ENCODE measurements at regions not wholly inside any gene's neighbourhood (a gene's known extent, or its start where the extent isn't known, plus 50 kb on each side); places are given as distances from the start of the nearest gene placed in this dataset.

DNA sequence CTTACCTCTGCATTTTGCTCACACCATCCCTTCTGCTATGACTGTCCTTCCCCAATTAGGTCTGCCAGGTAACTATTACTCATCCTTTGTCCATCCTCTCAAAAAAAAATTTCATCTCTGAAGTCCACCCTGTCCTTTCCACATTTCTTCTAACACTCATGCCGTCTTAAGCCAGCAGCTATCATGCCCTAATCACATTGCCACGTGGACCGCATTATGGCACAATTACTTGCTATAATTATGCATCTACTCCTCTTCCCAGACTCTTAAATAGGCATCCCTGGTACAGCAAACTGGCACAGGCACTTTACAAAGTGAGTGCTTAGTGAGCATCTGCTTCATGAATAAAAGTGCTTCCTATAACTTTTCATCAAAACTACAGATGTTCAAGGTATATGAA lies 295.4 kb upstream of the ESRRG start:
- Mint-ChIP-seq H3K9me3 (no peaks in the 10 kb centered on the region), H3K4me1 (ENCODE audit: low read depth) (no peaks in the 10 kb centered on the region), H3K27ac (no peak overlapping the region), H3K36me3 (ENCODE audit: low read depth) (no peaks in the 10 kb centered on the region), H3K27me3 (no peaks in the 10 kb centered on the region), H3K4me3 (no peak overlapping the region)

- no peak overlapping the region for H3K4me3 Mint-ChIP-seq
- H3K36me3 Mint-ChIP-seq (ENCODE audit: low read depth) = no peaks in the 10 kb centered on the region
- H3K27me3 Mint-ChIP-seq = peaks cover 4% of the 10 kb centered on the region
- H3K27ac Mint-ChIP-seq = no peak overlapping the region
- H3K4me1 Mint-ChIP-seq (ENCODE audit: low read depth) = no peaks in the 10 kb centered on the region
- H3K9me3 Mint-ChIP-seq = peaks cover 4% of the 10 kb centered on the region
Observed at GRCh38 chr1:217017165-217017564, 293.9 kb upstream of the ESRRG start.

- Mint-ChIP-seq H3K27me3 (peaks cover 4% of the 10 kb centered on the region), H3K36me3 (ENCODE audit: low read depth) (no peaks in the 10 kb centered on the region), H3K9me3 (peaks cover 9% of the 10 kb centered on the region), H3K27ac (no peak overlapping the region), H3K4me3 (no peak overlapping the region), H3K4me1 (ENCODE audit: low read depth) (no peaks in the 10 kb centered on the region)
Observed at GRCh38 chr1:217014066-217014465, 290.8 kb upstream of the ESRRG start.

DNA sequence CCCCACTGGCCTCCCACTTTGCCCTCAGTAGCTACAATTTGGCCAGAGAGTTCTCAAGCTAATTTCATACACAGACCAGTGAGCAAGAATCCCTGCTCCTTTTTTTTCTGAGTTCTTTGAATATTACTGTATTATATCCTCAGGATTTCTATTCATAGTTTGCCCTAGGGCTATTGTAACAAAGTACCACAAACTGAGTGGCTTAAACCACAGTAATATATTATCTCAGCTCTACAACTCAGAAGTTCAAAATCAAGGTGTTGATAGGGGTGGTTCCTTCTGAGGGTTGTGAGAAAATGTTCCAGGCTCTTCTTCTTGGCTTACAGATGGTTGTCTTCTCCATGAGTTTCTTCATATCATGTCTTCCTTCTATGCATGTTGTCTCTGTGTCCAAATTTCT lies 289.4 kb upstream of the ESRRG start:
- H3K36me3 Mint-ChIP-seq (ENCODE audit: low read depth) = no peaks in the 10 kb centered on the region
- no peak overlapping the region for H3K27ac Mint-ChIP-seq
- no peak overlapping the region for H3K4me3 Mint-ChIP-seq
- H3K9me3 Mint-ChIP-seq = peaks cover 9% of the 10 kb centered on the region
- H3K27me3 Mint-ChIP-seq = peaks cover 4% of the 10 kb centered on the region
- no peaks in the 10 kb centered on the region for H3K4me1 Mint-ChIP-seq (ENCODE audit: low read depth)

DNA sequence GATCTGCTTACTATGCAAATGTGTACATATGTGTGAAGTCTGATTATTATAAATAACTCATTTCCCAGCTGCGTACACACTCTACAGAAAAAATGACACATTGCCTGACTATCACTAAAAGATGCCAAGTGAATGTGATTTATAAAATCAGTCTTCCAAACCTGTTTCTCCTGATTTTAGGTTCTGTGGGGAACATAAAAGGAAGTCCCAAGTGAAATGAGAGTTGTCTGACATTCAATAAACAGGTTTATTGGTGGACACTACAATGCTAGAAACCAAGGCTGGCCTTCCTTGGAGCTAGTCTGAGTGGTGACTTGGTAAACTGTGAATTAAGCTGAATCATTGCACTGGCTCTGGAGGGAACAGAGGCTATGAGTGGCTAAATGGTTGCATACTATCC lies 287.9 kb upstream of the ESRRG start:
- Mint-ChIP-seq H3K27me3 (peaks cover 4% of the 10 kb centered on the region), H3K4me3 (no peak overlapping the region), H3K4me1 (ENCODE audit: low read depth) (no peaks in the 10 kb centered on the region), H3K27ac (no peak overlapping the region), H3K36me3 (ENCODE audit: low read depth) (no peaks in the 10 kb centered on the region), H3K9me3 (peaks cover 9% of the 10 kb centered on the region)

- Mint-ChIP-seq H3K27ac (no peak overlapping the region), H3K4me3 (no peak overlapping the region), H3K36me3 (ENCODE audit: low read depth) (no peaks in the 10 kb centered on the region), H3K4me1 (ENCODE audit: low read depth) (no peaks in the 10 kb centered on the region), H3K27me3 (peaks cover 4% of the 10 kb centered on the region), H3K9me3 (peaks cover 9% of the 10 kb centered on the region)
Observed at GRCh38 chr1:217010253-217010652, 287.0 kb upstream of the ESRRG start.

DNA sequence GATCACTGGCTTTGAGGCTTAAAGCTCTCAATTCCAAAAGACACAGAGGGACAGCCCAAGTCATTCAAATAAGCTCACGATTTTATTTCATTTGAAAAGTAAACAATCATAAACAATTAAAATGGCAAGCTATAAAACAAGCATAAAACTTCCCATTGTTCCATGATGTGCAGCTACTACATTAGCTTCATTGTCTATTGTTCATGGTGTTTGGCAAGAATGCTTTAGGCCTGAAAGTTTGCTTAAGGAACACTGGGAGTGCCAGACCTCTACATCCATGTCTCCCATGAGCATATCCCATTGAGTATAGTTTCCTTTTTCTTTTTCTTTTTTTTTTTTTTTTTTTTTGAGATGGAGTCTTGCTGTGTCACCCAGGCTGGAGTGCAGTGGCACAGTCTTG lies 286.1 kb upstream of the ESRRG start:
- Mint-ChIP-seq H3K27me3 (peaks cover 4% of the 10 kb centered on the region), H3K36me3 (ENCODE audit: low read depth) (no peaks in the 10 kb centered on the region), H3K4me1 (ENCODE audit: low read depth) (no peaks in the 10 kb centered on the region), H3K4me3 (no peak overlapping the region), H3K9me3 (peaks cover 9% of the 10 kb centered on the region), H3K27ac (no peak overlapping the region)

GRCh38 chr1:217004776-217005436 lies 281.7 kb upstream of the ESRRG start:
- no peak overlapping the region for H3K27ac Mint-ChIP-seq
- no peaks in the 10 kb centered on the region for H3K36me3 Mint-ChIP-seq (ENCODE audit: low read depth)
- H3K4me3 Mint-ChIP-seq = no peak overlapping the region
- no peaks in the 10 kb centered on the region for H3K27me3 Mint-ChIP-seq
- H3K4me1 Mint-ChIP-seq (ENCODE audit: low read depth) = no peaks in the 10 kb centered on the region
- peaks cover 8% of the 10 kb centered on the region for H3K9me3 Mint-ChIP-seq

GRCh38 chr1:217003355-217003754 lies 280.1 kb upstream of the ESRRG start:
- H3K27me3 Mint-ChIP-seq = no peaks in the 10 kb centered on the region
- H3K4me1 Mint-ChIP-seq (ENCODE audit: low read depth) = no peaks in the 10 kb centered on the region
- no peak overlapping the region for H3K4me3 Mint-ChIP-seq
- H3K9me3 Mint-ChIP-seq = peaks cover 8% of the 10 kb centered on the region
- H3K36me3 Mint-ChIP-seq (ENCODE audit: low read depth) = no peaks in the 10 kb centered on the region
- no peak overlapping the region for H3K27ac Mint-ChIP-seq

GRCh38 chr1:216997831-216998230 lies 274.6 kb upstream of the ESRRG start:
- Mint-ChIP-seq H3K27ac (no peak overlapping the region), H3K4me1 (ENCODE audit: low read depth) (no peaks in the 10 kb centered on the region), H3K9me3 (peaks cover 18% of the 10 kb centered on the region), H3K36me3 (ENCODE audit: low read depth) (no peaks in the 10 kb centered on the region), H3K4me3 (no peak overlapping the region), H3K27me3 (no peaks in the 10 kb centered on the region)

- no peak overlapping the region for H3K27ac Mint-ChIP-seq
- no peak overlapping the region for H3K4me3 Mint-ChIP-seq
- no peaks in the 10 kb centered on the region for H3K27me3 Mint-ChIP-seq
- H3K4me1 Mint-ChIP-seq (ENCODE audit: low read depth) = no peaks in the 10 kb centered on the region
- H3K36me3 Mint-ChIP-seq (ENCODE audit: low read depth) = no peaks in the 10 kb centered on the region
- peaks cover 19% of the 10 kb centered on the region for H3K9me3 Mint-ChIP-seq
Observed at GRCh38 chr1:216997069-216997468, 273.8 kb upstream of the ESRRG start.

- Mint-ChIP-seq H3K36me3 (ENCODE audit: low read depth) (no peaks in the 10 kb centered on the region), H3K4me1 (ENCODE audit: low read depth) (no peaks in the 10 kb centered on the region), H3K4me3 (no peak overlapping the region), H3K27me3 (no peaks in the 10 kb centered on the region), H3K9me3 (peaks cover 12% of the 10 kb centered on the region), H3K27ac (no peak overlapping the region)
Observed at GRCh38 chr1:216984536-216984935, 261.3 kb upstream of the ESRRG start.

GRCh38 chr1:216983823-216984222 lies 260.6 kb upstream of the ESRRG start:
- Mint-ChIP-seq H3K4me1 (ENCODE audit: low read depth) (no peaks in the 10 kb centered on the region), H3K27ac (no peak overlapping the region), H3K36me3 (ENCODE audit: low read depth) (no peaks in the 10 kb centered on the region), H3K9me3 (peaks cover 12% of the 10 kb centered on the region), H3K4me3 (no peak overlapping the region), H3K27me3 (no peaks in the 10 kb centered on the region)

DNA sequence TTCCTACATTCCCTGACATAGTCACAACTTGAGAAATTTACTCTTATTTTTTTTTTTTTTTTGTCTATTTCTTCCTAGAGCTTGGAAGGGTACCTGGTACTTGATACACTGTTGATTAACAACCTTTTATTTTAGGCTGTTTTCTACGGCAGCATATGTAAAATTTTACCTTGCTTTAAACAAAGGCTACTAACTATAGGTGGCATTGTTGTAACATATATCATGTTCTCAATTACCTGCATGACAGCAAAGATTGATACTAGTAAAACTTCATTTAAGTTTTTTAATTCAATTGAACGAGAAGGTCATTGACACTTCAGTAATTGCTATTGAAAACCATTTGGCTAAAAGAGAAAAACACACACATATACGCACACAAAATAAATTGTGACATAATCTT lies 238.3 kb upstream of the ESRRG start:
- Mint-ChIP-seq H3K27ac (no peak overlapping the region), H3K9me3 (peaks cover 8% of the 10 kb centered on the region), H3K36me3 (ENCODE audit: low read depth) (no peaks in the 10 kb centered on the region), H3K4me3 (no peak overlapping the region), H3K4me1 (ENCODE audit: low read depth) (no peaks in the 10 kb centered on the region), H3K27me3 (no peaks in the 10 kb centered on the region)

DNA sequence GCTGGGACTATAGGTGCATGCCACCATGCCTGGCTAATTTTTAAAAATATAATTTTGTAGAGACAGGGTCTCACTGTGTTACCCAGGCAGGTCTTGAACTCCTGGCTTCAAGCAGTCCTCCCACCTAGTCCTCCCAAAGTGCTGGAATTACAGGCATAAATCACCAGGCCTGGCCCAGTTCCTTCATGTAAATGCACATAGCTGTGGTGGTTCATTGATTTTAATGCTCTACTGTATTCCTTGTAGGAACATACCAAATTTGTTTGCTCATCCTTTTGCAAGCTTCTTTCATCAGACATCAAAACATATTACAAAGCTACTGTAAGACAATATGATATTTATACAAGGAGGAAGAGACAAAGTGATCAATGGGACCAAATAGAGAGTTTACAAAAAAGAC lies 237.5 kb upstream of the ESRRG start:
- Mint-ChIP-seq H3K27me3 (no peaks in the 10 kb centered on the region), H3K27ac (no peak overlapping the region), H3K9me3 (peaks cover 13% of the 10 kb centered on the region), H3K4me3 (no peak overlapping the region), H3K36me3 (ENCODE audit: low read depth) (no peaks in the 10 kb centered on the region), H3K4me1 (ENCODE audit: low read depth) (no peaks in the 10 kb centered on the region)

DNA sequence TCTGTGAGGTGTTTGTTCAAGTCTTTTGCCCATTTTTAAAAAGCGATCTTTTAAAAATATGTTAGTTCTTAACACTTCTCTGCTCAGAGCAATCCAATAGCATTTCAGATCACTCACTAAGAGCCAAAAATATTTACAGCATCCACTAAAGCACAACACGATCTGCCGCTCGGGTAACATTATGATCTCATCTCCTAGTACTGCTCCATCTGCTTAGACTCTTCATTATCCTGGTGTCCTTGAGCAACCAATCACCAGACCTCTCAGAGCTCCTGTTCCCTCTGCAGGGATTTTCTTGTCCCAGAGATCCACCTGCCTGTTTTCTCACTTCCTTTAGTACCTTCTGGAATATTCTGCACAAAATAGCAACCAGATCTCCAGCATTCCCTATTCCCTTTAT lies 235.3 kb upstream of the ESRRG start:
- H3K27ac Mint-ChIP-seq = no peak overlapping the region
- peaks cover 12% of the 10 kb centered on the region for H3K9me3 Mint-ChIP-seq
- H3K4me1 Mint-ChIP-seq (ENCODE audit: low read depth) = no peaks in the 10 kb centered on the region
- H3K4me3 Mint-ChIP-seq = no peak overlapping the region
- no peaks in the 10 kb centered on the region for H3K27me3 Mint-ChIP-seq
- H3K36me3 Mint-ChIP-seq (ENCODE audit: low read depth) = no peaks in the 10 kb centered on the region

All from stimulated activated naive CD8-positive, alpha-beta T cell treated with anti-CD3 and anti-CD28 coated beads, Interleukin-15, Interleukin-2, amounts not matched to agents 100 ng/mL and 50 ng/mL, for 24 hours (primary cell).